ENCODE measurements at regions not wholly inside any gene's neighbourhood (a gene's known extent, or its start where the extent isn't known, plus 50 kb on each side); places are given as distances from the start of the nearest gene placed in this dataset.

DNA sequence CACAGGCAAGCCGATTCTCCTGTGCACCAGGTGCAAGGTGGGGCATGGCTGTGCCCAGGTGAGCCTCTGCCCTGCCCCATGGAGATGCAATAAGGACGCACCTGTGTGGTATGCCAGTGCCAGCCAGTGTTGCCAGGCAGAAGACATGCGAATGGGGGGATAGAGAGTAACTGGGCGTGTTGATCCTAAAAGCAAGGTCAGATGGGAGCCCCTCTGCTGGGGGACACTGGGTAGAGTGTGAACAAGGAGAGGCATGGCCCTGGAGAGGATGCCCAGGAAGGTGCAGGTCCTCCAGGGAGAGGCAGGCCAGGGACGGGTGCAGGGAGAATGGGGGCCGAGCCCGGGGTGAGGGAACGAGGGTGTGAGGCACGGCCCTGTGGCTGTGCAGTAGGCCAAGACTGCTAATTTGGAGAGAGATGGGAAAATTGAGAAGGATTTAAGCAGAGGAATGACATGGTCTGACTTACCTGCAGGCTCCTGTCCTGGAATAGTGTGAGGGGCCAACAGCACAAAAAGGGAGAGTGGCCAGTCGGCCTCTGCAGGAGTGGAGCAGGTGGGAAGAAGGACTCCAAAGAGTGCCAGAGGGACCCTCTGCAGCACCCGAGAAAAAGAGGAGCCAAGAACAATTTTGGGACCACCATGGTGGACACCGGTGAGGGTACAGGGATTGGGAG is 690.4 kb upstream of the HS6ST1 start (continued):
- TF ChIP-seq, protein P1, sequence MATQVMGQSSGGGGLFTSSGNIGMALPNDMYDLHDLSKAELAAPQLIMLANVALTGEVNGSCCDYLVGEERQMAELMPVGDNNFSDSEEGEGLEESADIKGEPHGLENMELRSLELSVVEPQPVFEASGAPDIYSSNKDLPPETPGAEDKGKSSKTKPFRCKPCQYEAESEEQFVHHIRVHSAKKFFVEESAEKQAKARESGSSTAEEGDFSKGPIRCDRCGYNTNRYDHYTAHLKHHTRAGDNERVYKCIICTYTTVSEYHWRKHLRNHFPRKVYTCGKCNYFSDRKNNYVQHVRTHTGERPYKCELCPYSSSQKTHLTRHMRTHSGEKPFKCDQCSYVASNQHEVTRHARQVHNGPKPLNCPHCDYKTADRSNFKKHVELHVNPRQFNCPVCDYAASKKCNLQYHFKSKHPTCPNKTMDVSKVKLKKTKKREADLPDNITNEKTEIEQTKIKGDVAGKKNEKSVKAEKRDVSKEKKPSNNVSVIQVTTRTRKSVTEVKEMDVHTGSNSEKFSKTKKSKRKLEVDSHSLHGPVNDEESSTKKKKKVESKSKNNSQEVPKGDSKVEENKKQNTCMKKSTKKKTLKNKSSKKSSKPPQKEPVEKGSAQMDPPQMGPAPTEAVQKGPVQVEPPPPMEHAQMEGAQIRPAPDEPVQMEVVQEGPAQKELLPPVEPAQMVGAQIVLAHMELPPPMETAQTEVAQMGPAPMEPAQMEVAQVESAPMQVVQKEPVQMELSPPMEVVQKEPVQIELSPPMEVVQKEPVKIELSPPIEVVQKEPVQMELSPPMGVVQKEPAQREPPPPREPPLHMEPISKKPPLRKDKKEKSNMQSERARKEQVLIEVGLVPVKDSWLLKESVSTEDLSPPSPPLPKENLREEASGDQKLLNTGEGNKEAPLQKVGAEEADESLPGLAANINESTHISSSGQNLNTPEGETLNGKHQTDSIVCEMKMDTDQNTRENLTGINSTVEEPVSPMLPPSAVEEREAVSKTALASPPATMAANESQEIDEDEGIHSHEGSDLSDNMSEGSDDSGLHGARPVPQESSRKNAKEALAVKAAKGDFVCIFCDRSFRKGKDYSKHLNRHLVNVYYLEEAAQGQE (IDR thresholded peaks at IDR 0.05; ENCODE audit: low read depth, low read length) = no peak
- TF ChIP-seq FOXJ3 (CRISPR knock-in tag; IDR thresholded peaks at IDR 0.05) (no peak), GABPA (IDR thresholded peaks at IDR 0.05; ENCODE audit: low read depth) (no peak), MEF2A (IDR thresholded peaks at IDR 0.05; ENCODE audit: borderline replicate concordance, low read depth) (no peak), TAF1 (IDR thresholded peaks at IDR 0.05; ENCODE audit: borderline replicate concordance, low read depth, low read length) (no peak)
- TF ChIP-seq, protein P2, sequence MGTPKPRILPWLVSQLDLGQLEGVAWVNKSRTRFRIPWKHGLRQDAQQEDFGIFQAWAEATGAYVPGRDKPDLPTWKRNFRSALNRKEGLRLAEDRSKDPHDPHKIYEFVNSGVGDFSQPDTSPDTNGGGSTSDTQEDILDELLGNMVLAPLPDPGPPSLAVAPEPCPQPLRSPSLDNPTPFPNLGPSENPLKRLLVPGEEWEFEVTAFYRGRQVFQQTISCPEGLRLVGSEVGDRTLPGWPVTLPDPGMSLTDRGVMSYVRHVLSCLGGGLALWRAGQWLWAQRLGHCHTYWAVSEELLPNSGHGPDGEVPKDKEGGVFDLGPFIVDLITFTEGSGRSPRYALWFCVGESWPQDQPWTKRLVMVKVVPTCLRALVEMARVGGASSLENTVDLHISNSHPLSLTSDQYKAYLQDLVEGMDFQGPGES (IDR thresholded peaks at IDR 0.05; ENCODE audit: low read depth, low read length) = no peak
- TF ChIP-seq, protein P3, sequence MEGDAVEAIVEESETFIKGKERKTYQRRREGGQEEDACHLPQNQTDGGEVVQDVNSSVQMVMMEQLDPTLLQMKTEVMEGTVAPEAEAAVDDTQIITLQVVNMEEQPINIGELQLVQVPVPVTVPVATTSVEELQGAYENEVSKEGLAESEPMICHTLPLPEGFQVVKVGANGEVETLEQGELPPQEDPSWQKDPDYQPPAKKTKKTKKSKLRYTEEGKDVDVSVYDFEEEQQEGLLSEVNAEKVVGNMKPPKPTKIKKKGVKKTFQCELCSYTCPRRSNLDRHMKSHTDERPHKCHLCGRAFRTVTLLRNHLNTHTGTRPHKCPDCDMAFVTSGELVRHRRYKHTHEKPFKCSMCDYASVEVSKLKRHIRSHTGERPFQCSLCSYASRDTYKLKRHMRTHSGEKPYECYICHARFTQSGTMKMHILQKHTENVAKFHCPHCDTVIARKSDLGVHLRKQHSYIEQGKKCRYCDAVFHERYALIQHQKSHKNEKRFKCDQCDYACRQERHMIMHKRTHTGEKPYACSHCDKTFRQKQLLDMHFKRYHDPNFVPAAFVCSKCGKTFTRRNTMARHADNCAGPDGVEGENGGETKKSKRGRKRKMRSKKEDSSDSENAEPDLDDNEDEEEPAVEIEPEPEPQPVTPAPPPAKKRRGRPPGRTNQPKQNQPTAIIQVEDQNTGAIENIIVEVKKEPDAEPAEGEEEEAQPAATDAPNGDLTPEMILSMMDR (IDR thresholded peaks at IDR 0.05) = no peak

DNA sequence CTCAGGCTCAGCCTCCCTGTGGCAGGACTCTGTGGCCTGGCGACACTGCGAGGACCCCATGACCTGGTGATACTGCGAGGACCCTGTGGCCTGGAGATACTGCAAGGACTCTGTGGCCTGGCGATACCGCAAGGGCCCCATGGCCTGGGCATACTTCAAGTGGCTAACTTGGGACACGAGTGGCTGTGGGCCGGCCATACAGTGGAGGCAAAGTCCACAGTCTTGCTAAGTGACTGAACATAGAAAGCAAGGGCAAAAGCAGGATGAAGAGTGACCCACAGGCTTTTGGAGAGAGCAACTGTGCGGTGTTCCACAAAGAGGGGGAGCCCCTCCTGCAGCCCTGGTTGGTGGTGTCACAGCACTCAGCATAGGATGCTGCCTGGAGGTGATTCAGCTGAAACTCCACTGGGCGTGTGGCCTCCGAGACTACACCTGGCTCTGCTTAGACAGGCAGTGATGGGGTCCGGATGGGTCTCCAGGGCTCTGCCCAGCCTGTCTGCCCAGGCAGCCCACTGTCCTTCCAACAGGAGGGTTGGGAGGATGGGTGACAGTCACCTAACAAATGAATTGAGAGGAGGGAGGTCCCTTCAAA is 691.0 kb upstream of the HS6ST1 start:
- Histone ChIP-seq H3K4me1 (ENCODE audit: control insufficient read depth in 1 of 2, insufficient read depth in 2 of 2, low read depth in 1 of 2, low read length in 1 of 2) (no peaks in the 10 kb centered on the region), H4K20me1 (ENCODE audit: insufficient read depth) (no peaks in the 10 kb centered on the region), H2AFZ (ENCODE audit: low read depth) (no peak overlapping the region), H3K4me3 (ENCODE audit: low read depth in 2 of 2, low read length in 1 of 2) (no peak overlapping the region), H3K36me3 (replicated peaks in 1 of 2; ENCODE audit: control insufficient read depth in 1 of 2, insufficient read depth in 2 of 2, low read length in 1 of 2) (no peaks in the 10 kb centered on the region), H3K9me3 (no peaks in the 10 kb centered on the region), H3K27ac (ENCODE audit: low read depth in 2 of 2, low read length in 1 of 2) (no peak overlapping the region), H3K9me2 (no peaks in the 10 kb centered on the region), H3F3A (replicated peaks; ENCODE audit: insufficient read depth) (no peaks in the 10 kb centered on the region), H3K27me3 (ENCODE audit: insufficient read depth) (no peaks in the 10 kb centered on the region), H3K9ac (no peak overlapping the region), H3K4me2 (no peak overlapping the region), H3K79me2 (ENCODE audit: insufficient read depth) (no peaks in the 10 kb centered on the region)
- no peak for DNase-seq
- POLR2A ChIA-PET = no interaction called here
- 0% methylated on average over 2 of the region's 11 CpGs for WGBS (ENCODE audit: low lambda C conversion rate)
- CTCF ChIA-PET = no interaction called here
- TF ChIP-seq JUND (IDR thresholded peaks at IDR 0.05) (no peak), MXI1 (IDR thresholded peaks at IDR 0.05; ENCODE audit: low read depth, low read length) (no peak), FOXJ3 (CRISPR knock-in tag; IDR thresholded peaks at IDR 0.05) (no peak), FOSL2 (IDR thresholded peaks at IDR 0.05; ENCODE audit: borderline replicate concordance, low read depth) (no peak), RAD21 (IDR thresholded peaks at IDR 0.05; ENCODE audit: low read length) (no peak), EP300 (IDR thresholded peaks at IDR 0.05; ENCODE audit: borderline replicate concordance in 1 of 2, low read depth in 1 of 2, low read length in 1 of 2) (no peak), GABPA (IDR thresholded peaks at IDR 0.05; ENCODE audit: low read depth) (no peak), TCF12 (IDR thresholded peaks at IDR 0.05) (no peak), ELF1 (IDR thresholded peaks at IDR 0.05) (no peak)
- TF ChIP-seq, protein P2 (IDR thresholded peaks at IDR 0.05; ENCODE audit: low read depth, low read length) = no peak
- TF ChIP-seq, protein P4, sequence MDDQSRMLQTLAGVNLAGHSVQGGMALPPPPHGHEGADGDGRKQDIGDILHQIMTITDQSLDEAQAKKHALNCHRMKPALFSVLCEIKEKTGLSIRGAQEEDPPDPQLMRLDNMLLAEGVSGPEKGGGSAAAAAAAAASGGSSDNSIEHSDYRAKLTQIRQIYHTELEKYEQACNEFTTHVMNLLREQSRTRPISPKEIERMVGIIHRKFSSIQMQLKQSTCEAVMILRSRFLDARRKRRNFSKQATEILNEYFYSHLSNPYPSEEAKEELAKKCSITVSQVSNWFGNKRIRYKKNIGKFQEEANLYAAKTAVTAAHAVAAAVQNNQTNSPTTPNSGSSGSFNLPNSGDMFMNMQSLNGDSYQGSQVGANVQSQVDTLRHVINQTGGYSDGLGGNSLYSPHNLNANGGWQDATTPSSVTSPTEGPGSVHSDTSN (IDR thresholded peaks at IDR 0.05) = no peak
- TF ChIP-seq, protein P3 (IDR thresholded peaks at IDR 0.05) = no peak
- TF ChIP-seq, protein P5, sequence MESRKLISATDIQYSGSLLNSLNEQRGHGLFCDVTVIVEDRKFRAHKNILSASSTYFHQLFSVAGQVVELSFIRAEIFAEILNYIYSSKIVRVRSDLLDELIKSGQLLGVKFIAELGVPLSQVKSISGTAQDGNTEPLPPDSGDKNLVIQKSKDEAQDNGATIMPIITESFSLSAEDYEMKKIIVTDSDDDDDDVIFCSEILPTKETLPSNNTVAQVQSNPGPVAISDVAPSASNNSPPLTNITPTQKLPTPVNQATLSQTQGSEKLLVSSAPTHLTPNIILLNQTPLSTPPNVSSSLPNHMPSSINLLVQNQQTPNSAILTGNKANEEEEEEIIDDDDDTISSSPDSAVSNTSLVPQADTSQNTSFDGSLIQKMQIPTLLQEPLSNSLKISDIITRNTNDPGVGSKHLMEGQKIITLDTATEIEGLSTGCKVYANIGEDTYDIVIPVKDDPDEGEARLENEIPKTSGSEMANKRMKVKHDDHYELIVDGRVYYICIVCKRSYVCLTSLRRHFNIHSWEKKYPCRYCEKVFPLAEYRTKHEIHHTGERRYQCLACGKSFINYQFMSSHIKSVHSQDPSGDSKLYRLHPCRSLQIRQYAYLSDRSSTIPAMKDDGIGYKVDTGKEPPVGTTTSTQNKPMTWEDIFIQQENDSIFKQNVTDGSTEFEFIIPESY (IDR thresholded peaks at IDR 0.05; ENCODE audit: borderline replicate concordance, low read depth) = no peak

Data from SK-N-SH (cell line).